Epithelial cell of esophagus (primary cell): ENCODE measurements at regions not wholly inside any gene's neighbourhood (a gene's known extent, or its start where the extent isn't known, plus 50 kb on each side); places are given as distances from the start of the nearest gene placed in this dataset.

ENCODE experiments used
- DNase-seq: peaks from one replicate; pipeline ENCODE4 v3.0.0; 2010; ENCODE audit warnings: low read depth
- H3K4me3 ChIP-seq: 2 replicates; pipeline ENCODE4 v1.5.1; 2011; ENCODE audit warnings: mild to moderate bottlenecking, low read length, control low read depth
- CTCF ChIP-seq: IDR thresholded peaks from 2 replicates; pipeline ENCODE4 v1.5.1; 2011; ENCODE audit warnings: low read depth, mild to moderate bottlenecking, low read length, control low read depth, inconsistent platforms; ENCODE audit not compliant: insufficient read depth; ENCODE audit errors: missing control alignments

- no peak for DNase-seq
- no peak for TF ChIP-seq CTCF
- no peak overlapping the region for H3K4me3 ChIP-seq
These were observed 406.4 kb downstream of the ZSWIM6 start for GRCh38 chr5:61738446-61738845.

- peak; percentile 57 for DNase-seq
- H3K4me3 ChIP-seq = no peak overlapping the region
- TF ChIP-seq CTCF = peak; percentile 6
These were observed 412.9 kb downstream of the ZSWIM6 start for GRCh38 chr5:61744690-61745619.

GRCh38 chr5:61746831-61747575, 414.9 kb downstream of the ZSWIM6 start:
- no peak for DNase-seq
- no peak overlapping the region for H3K4me3 ChIP-seq
- TF ChIP-seq CTCF = no peak

- DNase-seq = no peak
- no peak for TF ChIP-seq CTCF
- no peak overlapping the region for H3K4me3 ChIP-seq
These were observed 416.1 kb downstream of the ZSWIM6 start for GRCh38 chr5:61748121-61748520.

GRCh38 chr5:61748651-61749050, 416.6 kb downstream of the ZSWIM6 start:
- no peak for TF ChIP-seq CTCF
- DNase-seq = no peak
- no peak overlapping the region for H3K4me3 ChIP-seq

GRCh38 chr5:61752588-61752987, 420.5 kb downstream of the ZSWIM6 start:
- TF ChIP-seq CTCF = no peak
- no peak overlapping the region for H3K4me3 ChIP-seq
- no peak for DNase-seq
